ENCODE measurements at regions not wholly inside any gene's neighbourhood (a gene's known extent, or its start where the extent isn't known, plus 50 kb on each side); places are given as distances from the start of the nearest gene placed in this dataset.
"Not testable (repeated sequence)": the region's sequence is repeated elsewhere in the genome, so short reads cannot be mapped to it uniquely, and the experiment has no call there.

DNA sequence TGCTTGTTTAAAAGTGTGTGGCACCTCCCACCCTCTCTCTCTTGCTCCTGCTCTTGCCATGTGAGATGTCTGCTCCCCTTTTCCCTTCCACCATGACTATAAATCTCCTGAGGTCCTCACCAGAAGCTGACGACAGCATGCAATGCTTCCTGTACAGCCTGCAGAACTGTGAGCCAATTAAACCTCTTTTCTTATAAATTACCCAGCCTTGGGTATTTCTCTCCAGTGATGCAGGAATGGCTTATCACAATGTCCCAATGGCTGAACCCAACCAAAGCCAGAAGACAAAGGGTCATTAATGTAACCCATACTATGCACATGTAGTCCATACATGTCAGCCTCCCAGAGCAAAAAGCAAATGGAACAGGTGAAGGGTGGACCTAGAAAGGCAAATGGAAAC, 141.5 kb downstream of the SEPTIN14 start:
- TF ChIP-seq, protein P1, sequence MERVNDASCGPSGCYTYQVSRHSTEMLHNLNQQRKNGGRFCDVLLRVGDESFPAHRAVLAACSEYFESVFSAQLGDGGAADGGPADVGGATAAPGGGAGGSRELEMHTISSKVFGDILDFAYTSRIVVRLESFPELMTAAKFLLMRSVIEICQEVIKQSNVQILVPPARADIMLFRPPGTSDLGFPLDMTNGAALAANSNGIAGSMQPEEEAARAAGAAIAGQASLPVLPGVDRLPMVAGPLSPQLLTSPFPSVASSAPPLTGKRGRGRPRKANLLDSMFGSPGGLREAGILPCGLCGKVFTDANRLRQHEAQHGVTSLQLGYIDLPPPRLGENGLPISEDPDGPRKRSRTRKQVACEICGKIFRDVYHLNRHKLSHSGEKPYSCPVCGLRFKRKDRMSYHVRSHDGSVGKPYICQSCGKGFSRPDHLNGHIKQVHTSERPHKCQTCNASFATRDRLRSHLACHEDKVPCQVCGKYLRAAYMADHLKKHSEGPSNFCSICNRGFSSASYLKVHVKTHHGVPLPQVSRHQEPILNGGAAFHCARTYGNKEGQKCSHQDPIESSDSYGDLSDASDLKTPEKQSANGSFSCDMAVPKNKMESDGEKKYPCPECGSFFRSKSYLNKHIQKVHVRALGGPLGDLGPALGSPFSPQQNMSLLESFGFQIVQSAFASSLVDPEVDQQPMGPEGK (CRISPR knock-in tag; IDR thresholded peaks at IDR 0.05; ENCODE audit: borderline replicate concordance) = not testable (repeated sequence)
- not testable (repeated sequence) for TF ChIP-seq PPARA (CRISPR knock-in tag; IDR thresholded peaks at IDR 0.05; ENCODE audit: borderline replicate concordance)
